Trophoblast cell (in vitro differentiated cells and primary cell): ENCODE measurements at regions not wholly inside any gene's neighbourhood (a gene's known extent, or its start where the extent isn't known, plus 50 kb on each side); places are given as distances from the start of the nearest gene placed in this dataset.

Experiments used
- DNase-seq, 2 donors: peaks; one replicate each; pipeline ENCODE4 v3.0.0-alpha.2; 2016
- H2AFZ ChIP-seq: 2 replicates; pipeline ENCODE4 v1.6.1; 2013; ENCODE audit warnings: low read length, moderate library complexity, mild to moderate bottlenecking; ENCODE audit not compliant: insufficient read depth, poor library complexity
- H2AK5ac ChIP-seq: 2 replicates; pipeline ENCODE4 v1.6.1; 2013; ENCODE audit warnings: mild to moderate bottlenecking, low read length
- H2BK120ac ChIP-seq: 2 replicates; pipeline ENCODE4 v1.6.1; 2013; ENCODE audit warnings: low read length, mild to moderate bottlenecking, moderate library complexity; ENCODE audit not compliant: insufficient read depth, poor library complexity
- H2BK12ac ChIP-seq: 2 replicates; pipeline ENCODE4 v1.6.1; 2013; ENCODE audit warnings: mild to moderate bottlenecking, low read length, moderate library complexity
- H2BK5ac ChIP-seq: 2 replicates; pipeline ENCODE4 v1.6.1; 2013; ENCODE audit warnings: low read length, low read depth, moderate library complexity, mild to moderate bottlenecking; ENCODE audit not compliant: poor library complexity
- H3K14ac ChIP-seq: 2 replicates; pipeline ENCODE4 v1.6.1; 2013; ENCODE audit warnings: mild to moderate bottlenecking, low read length
- H3K18ac ChIP-seq: 2 replicates; pipeline ENCODE4 v1.6.1; 2013; ENCODE audit warnings: mild to moderate bottlenecking, low read length
- H3K23ac ChIP-seq: 2 replicates; pipeline ENCODE4 v1.6.1; 2013; ENCODE audit warnings: low read length
- H3K27ac ChIP-seq: 2 replicates; pipeline ENCODE4 v1.5.1; 2013; ENCODE audit warnings: low read depth, mild to moderate bottlenecking, inconsistent platforms, low read length, moderate library complexity
- H3K27me3 ChIP-seq: 2 replicates; pipeline ENCODE4 v1.6.1; 2013; ENCODE audit warnings: inconsistent platforms, mild to moderate bottlenecking, low read length, moderate library complexity; ENCODE audit not compliant: insufficient read depth
- H3K36me3 ChIP-seq, 2 experiments: 1 replicate in 1 of 2; 2 replicates in 1 of 2; pipeline ENCODE4 v1.6.1; 2013; ENCODE audit warnings: low read length in 2 of 2, mild to moderate bottlenecking in 2 of 2, moderate library complexity in 1 of 2; ENCODE audit not compliant: insufficient read depth in 2 of 2, control insufficient read depth in 1 of 2
- H3K4ac ChIP-seq: 2 replicates; pipeline ENCODE4 v1.6.1; 2013; ENCODE audit warnings: low read depth, mild to moderate bottlenecking, low read length, moderate library complexity
- H3K4me1 ChIP-seq, 2 experiments: 1 replicate in 1 of 2; 2 replicates in 1 of 2; pipeline ENCODE4 v1.6.1; 2013; ENCODE audit warnings: low read length in 2 of 2, mild to moderate bottlenecking in 2 of 2, moderate library complexity in 1 of 2; ENCODE audit not compliant: insufficient read depth in 2 of 2, control insufficient read depth in 1 of 2
- H3K4me2 ChIP-seq: 2 replicates; pipeline ENCODE4 v1.6.1; 2013; ENCODE audit warnings: inconsistent platforms, mild to moderate bottlenecking, low read length, moderate library complexity
- H3K4me3 ChIP-seq: 2 replicates; pipeline ENCODE4 v1.5.1; 2013; ENCODE audit warnings: mild to moderate bottlenecking, low read depth, low read length, inconsistent platforms
- H3K79me1 ChIP-seq: one replicate; pipeline ENCODE4 v1.6.1; 2013; ENCODE audit warnings: low read length
- H3K79me2 ChIP-seq: 2 replicates; pipeline ENCODE4 v1.6.1; 2013; ENCODE audit warnings: low read length, mild to moderate bottlenecking; ENCODE audit not compliant: control insufficient read depth, insufficient read depth, poor library complexity
- H3K9ac ChIP-seq: 2 replicates; pipeline ENCODE4 v1.6.1; 2013; ENCODE audit warnings: mild to moderate bottlenecking, low read length
- H3K9me3 ChIP-seq: 2 replicates; pipeline ENCODE4 v1.6.1; 2013; ENCODE audit warnings: low read depth, mild to moderate bottlenecking, control low read depth, inconsistent platforms, low read length; ENCODE audit not compliant: insufficient read depth
- H4K12ac ChIP-seq: 2 replicates; pipeline ENCODE4 v1.6.1; 2013; ENCODE audit warnings: low read depth, mild to moderate bottlenecking, low read length, moderate library complexity
- H4K8ac ChIP-seq: 2 replicates; pipeline ENCODE4 v1.6.1; 2013; ENCODE audit warnings: low read depth, mild to moderate bottlenecking, low read length, moderate library complexity
- H4K91ac ChIP-seq: one replicate; pipeline ENCODE4 v1.6.1; 2013; ENCODE audit warnings: low read depth, mild to moderate bottlenecking, low read length, moderate library complexity
- WGBS: extraction: QIAGEN DNeasy Blood & Tissue Kit; methylation state at CpG from one replicate; pipeline ENCODE4 v1.1.7; 2013; ENCODE audit warnings: missing lambda C conversion rate; ENCODE audit not compliant: insufficient read length, insufficient coverage; ENCODE audit errors: extremely low coverage; 5-methylcytosine and 5-hydroxymethylcytosine counted together

- Histone ChIP-seq H3K23ac (no peak overlapping the region), H2BK12ac (no peak overlapping the region), H4K8ac (no peak overlapping the region), H3K27ac (no peak overlapping the region), H3K79me2 (no peaks in the 10 kb centered on the region), H3K4me1 (no peaks in the 10 kb centered on the region), H2BK5ac (no peak overlapping the region), H3K9ac (no peak overlapping the region), H2BK120ac (no peak overlapping the region), H3K79me1 (no peaks in the 10 kb centered on the region), H3K4me2 (no peak overlapping the region), H3K27me3 (no peaks in the 10 kb centered on the region), H2AFZ (no peak overlapping the region), H2AK5ac (no peak overlapping the region), H4K12ac (no peak overlapping the region), H3K4ac (no peak overlapping the region), H3K36me3 (no peaks in the 10 kb centered on the region), H4K91ac (no peak overlapping the region), H3K4me3 (no peak overlapping the region), H3K18ac (no peak overlapping the region), H3K9me3 (peaks cover 6% of the 10 kb centered on the region), H3K14ac (no peak overlapping the region)
- no CpG with 5 or more reads among the region's 3 CpGs for WGBS
- DNase-seq = no peak
These were observed 168.1 kb downstream of the BARX2 start for GRCh38 chr11:129543515-129544290.

GRCh38 chr11:129544691-129545090, 169.0 kb downstream of the BARX2 start:
- Histone ChIP-seq H3K9ac (no peak overlapping the region), H3K4ac (no peak overlapping the region), H2AK5ac (no peak overlapping the region), H4K8ac (no peak overlapping the region), H2AFZ (no peak overlapping the region), H3K36me3 (no peaks in the 10 kb centered on the region), H3K18ac (no peak overlapping the region), H3K14ac (no peak overlapping the region), H3K4me3 (no peak overlapping the region), H3K9me3 (peaks cover 4% of the 10 kb centered on the region), H3K23ac (no peak overlapping the region), H3K4me1 (no peaks in the 10 kb centered on the region), H3K79me1 (no peaks in the 10 kb centered on the region), H2BK12ac (no peak overlapping the region), H3K79me2 (no peaks in the 10 kb centered on the region), H4K91ac (no peak overlapping the region), H3K27me3 (no peaks in the 10 kb centered on the region), H4K12ac (no peak overlapping the region), H2BK120ac (no peak overlapping the region), H2BK5ac (no peak overlapping the region), H3K4me2 (no peak overlapping the region), H3K27ac (no peak overlapping the region)
- no CpG with 5 or more reads among the region's 1 CpG for WGBS
- DNase-seq = no peak

GRCh38 chr11:129546266-129546665, 170.6 kb downstream of the BARX2 start:
- Histone ChIP-seq H2BK120ac (no peak overlapping the region), H3K14ac (no peak overlapping the region), H2AK5ac (no peak overlapping the region), H3K4me1 (no peaks in the 10 kb centered on the region), H3K9ac (no peak overlapping the region), H3K9me3 (peaks cover 5% of the 10 kb centered on the region), H3K36me3 (no peaks in the 10 kb centered on the region), H3K23ac (no peak overlapping the region), H3K27ac (no peak overlapping the region), H3K4me2 (no peak overlapping the region), H2AFZ (no peak overlapping the region), H3K4me3 (no peak overlapping the region), H4K8ac (no peak overlapping the region), H2BK5ac (no peak overlapping the region), H4K91ac (no peak overlapping the region), H4K12ac (no peak overlapping the region), H3K4ac (no peak overlapping the region), H3K79me2 (no peaks in the 10 kb centered on the region), H3K18ac (no peak overlapping the region), H3K27me3 (no peaks in the 10 kb centered on the region), H2BK12ac (no peak overlapping the region), H3K79me1 (no peaks in the 10 kb centered on the region)
- DNase-seq = no peak
- no CpG with 5 or more reads among the region's 4 CpGs for WGBS

- no peak for DNase-seq
- Histone ChIP-seq H2BK5ac (no peak overlapping the region), H3K27me3 (no peaks in the 10 kb centered on the region)
These were observed 181.8 kb downstream of the BARX2 start for GRCh38 chr11:129557421-129557820.

More at GRCh38 chr11:129557421-129557820, 181.8 kb downstream of the BARX2 start:
- Histone ChIP-seq H3K36me3 (no peaks in the 10 kb centered on the region), H2BK12ac (no peak overlapping the region), H2BK120ac (no peak overlapping the region), H3K4me2 (no peak overlapping the region), H2AFZ (no peak overlapping the region), H4K8ac (no peak overlapping the region), H3K4me1 (no peaks in the 10 kb centered on the region), H3K18ac (no peak overlapping the region), H3K27ac (no peak overlapping the region), H2AK5ac (no peak overlapping the region), H3K9me3 (peaks cover 4% of the 10 kb centered on the region), H3K14ac (no peak overlapping the region), H3K23ac (no peak overlapping the region), H4K12ac (no peak overlapping the region), H3K9ac (no peak overlapping the region), H4K91ac (no peak overlapping the region), H3K4me3 (no peak overlapping the region), H3K79me2 (no peaks in the 10 kb centered on the region), H3K79me1 (no peaks in the 10 kb centered on the region), H3K4ac (no peak overlapping the region)
- no CpG with 5 or more reads among the region's 4 CpGs for WGBS
